ENCODE measurements at regions not wholly inside any gene's neighbourhood (a gene's known extent, or its start where the extent isn't known, plus 50 kb on each side); places are given as distances from the start of the nearest gene placed in this dataset.

- DNase-seq (ENCODE audit: low spot score): no peak
Observed at GRCh38 chr2:118520246-118520645, 327.2 kb downstream of the EN1 start.

- no peak for DNase-seq (ENCODE audit: low spot score)
Observed at GRCh38 chr2:118519511-118519910, 327.9 kb downstream of the EN1 start.

GRCh38 chr2:118510807-118511206 is 336.6 kb downstream of the EN1 start:
- no peak for DNase-seq (ENCODE audit: low spot score)

GRCh38 chr2:118509319-118510004 is 338.0 kb downstream of the EN1 start:
- no peak for DNase-seq (ENCODE audit: low spot score)

DNA sequence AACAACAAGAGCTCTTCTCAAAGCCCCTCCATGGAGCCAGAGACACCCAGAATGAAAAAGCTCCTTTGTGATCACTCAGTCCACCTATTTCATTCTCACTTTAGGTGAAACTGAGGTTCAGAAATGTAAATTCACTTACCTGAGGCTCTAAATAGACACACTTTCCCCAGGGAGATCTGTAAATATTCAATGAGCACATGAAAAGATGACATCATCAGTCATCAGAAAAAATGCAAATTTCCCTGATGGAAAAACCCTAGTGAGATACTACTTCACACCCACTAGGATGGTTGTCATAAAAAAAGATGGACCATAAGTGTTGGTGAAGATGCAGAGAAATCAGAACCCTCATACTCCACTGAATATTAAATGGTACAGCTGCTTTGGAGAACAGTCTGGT is 339.2 kb downstream of the EN1 start:
- no peak for DNase-seq (ENCODE audit: low spot score)

GRCh38 chr2:118505436-118505835 is 342.0 kb downstream of the EN1 start:
- no peak for DNase-seq (ENCODE audit: low spot score)

DNA sequence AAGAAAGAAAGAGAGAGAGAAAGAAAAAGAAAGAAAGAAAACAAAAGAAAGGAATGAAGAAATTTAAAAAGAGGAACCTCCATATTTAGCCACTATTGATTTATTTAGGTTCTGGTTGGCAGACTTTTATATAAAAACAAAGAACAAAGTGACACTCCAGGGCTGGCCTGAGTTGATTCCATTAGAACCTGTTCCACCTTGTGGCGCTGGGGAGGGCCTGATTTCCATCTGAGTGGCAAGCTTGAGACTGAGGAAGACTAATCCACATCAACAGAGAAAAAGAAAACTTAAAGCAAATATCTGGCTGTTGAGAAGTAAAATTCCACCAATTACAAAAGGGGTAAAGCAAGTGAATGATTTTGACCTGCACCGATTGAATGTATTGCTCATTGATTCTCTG is 345.3 kb downstream of the EN1 start:
- no peak for DNase-seq (ENCODE audit: low spot score)

DNA sequence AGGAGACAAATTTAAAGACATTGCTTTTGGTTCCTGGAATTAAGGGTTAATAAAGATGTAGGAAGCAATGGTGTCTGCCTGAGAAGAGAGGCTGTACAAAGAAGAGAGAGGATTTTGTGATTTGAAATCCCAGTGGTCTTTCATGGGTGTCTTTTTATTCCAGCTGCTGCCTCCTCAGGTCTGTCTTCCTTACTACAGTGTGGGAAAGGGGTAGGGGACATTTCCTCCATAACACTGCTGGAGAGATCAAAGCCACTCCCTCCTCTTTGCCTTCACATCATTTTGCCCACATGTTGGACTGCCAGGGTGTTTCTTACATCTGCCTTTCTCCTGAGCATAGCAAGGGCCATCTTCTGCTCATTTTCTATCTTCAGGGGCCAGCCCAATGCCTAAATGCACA is 348.5 kb downstream of the EN1 start:
- DNase-seq (ENCODE audit: low spot score): no peak

DNA sequence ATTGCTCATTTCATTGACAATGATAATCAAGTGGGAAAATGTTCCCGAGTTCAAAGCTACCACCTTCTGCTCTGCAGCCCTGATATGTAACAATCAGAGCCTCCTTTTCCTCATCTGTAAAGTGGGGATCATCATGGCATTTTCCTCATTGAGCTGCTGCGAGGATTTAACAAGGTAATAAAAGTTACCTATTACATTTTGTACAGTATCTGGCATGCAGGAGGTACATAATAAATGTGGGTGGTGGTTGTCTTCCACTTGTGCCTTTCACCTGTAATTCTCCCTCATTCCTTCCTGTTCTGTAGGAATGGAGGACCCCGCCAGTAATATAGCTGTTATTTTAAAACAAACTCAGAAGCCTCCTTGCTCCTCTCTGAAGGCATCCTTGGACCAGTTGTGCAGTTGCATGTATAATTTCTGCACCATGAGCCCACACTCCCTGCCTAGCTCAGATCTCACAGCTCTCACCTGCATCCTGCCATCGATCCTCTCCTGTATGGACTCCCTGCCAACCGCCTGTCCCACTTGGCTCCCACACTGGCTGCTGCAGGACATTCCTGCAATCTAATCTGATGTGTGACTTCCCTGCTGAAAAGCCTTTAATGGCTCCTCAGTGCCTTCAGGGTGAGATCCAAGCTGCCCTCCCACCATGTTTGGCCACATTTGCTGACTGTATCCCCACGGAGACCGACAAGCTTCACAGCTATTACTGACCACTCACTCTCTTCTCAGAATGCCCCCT is 350.4 kb downstream of the EN1 start:
- no peak for DNase-seq (ENCODE audit: low spot score)

DNA sequence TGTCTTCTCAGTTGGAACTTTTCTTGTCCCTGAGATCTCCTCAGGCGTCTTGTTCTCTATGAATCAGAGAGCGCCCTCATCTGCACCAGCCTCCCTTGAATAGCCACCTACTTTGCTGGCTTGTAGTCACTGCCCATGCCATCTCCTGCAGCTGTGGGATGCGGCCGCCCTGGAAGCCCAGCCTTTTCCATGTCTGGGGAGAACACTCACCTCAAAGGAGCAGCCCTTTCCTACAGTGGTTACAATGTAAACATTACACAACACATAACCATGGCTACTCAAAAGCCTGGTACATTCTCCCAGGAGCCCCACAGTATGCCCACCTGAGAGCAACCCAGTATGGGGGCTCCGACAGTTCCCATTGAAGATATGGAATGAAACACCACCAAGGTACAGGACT is 351.0 kb downstream of the EN1 start:
- DNase-seq (ENCODE audit: low spot score): no peak

DNA sequence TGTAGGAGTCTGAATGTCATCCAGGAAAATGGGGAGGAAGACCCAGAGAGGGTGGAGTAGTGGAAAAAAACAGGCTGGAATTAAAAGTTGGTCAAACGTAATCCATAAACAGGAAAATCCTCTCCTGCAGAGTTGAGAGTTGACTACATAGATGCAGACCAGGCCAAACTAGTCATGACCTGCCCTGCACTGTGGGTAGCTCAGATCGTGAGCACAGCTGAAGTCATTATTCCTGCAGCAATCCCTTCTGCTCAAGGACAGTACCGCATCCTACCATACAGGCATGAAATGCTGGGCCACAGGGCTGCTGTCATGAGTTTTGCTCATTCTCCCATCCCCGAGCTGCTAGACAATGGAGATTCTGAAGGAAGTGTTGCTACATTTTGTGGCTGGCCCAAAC is 352.2 kb downstream of the EN1 start:
- no peak for DNase-seq (ENCODE audit: low spot score)

DNA sequence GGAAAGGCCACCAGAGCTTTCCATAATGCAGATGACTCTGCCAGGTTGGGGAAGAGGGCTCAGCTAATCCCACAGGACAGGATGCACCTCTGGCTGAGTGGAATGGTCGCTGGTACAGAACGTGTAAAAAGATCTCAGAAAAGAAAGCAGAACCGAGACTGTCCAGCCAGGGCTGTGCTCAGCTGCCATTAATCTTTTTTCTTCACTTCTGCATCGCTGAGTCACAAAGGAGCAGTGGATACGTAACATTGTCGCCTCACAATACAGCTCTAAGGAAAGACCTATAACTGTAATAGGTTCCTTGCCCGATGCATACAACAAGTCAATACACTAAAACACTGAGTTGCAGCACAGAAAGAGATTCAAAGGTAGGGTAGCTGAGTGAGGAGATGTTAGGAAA is 354.2 kb downstream of the EN1 start:
- DNase-seq (ENCODE audit: low spot score): no peak

DNA sequence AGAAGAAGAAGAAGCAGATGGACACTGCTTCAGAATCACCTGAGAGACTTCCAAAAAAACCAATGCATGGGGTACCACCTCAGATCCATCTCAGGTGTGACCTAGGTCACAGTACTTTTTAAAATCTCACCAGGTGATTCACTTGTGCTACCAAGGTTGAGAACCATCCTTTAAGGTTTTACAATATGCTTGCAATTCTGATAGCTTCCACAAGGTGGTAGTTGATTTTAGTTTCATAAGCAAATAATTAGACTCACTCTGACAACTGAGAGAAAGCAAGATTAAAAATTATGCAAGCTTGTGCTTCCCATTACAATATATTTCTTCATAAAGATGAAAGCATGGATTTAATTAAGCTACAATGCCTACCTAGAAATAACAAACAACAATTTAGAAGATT is 355.1 kb downstream of the EN1 start:
- DNase-seq (ENCODE audit: low spot score): peak; percentile 60

GRCh38 chr2:118490330-118490729 is 357.1 kb downstream of the EN1 start:
- DNase-seq (ENCODE audit: low spot score): no peak

DNA sequence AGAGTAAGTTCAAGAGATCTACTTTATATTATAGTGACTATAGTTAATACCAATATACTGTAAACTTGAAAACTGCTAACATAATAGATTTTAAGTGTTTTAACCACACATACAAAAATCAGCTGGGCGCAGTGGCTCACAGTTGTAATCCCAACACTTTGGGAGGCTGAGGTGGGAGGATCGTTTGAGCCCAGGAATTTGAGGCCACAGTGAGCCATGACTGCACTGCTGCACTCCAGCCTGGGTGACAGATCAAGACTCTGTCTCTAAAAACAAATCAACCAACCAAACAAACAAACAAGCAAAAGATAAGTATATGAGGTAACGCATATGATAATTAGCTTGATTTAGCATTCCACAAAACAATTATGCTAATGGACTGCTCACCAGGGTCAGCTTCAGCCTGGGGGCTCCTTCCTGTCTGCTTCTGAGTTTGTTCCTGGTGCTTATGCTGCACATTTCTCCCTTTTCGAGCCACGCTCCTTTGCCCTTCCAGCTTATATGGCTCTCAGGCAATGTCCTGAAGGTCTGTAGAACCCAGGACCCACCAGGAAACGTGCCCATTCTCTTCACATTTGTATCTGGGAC is 357.6 kb downstream of the EN1 start:
- no peak for DNase-seq (ENCODE audit: low spot score)

GRCh38 chr2:118481299-118481698 is 366.1 kb downstream of the EN1 start:
- no peak for DNase-seq (ENCODE audit: low spot score)

DNA sequence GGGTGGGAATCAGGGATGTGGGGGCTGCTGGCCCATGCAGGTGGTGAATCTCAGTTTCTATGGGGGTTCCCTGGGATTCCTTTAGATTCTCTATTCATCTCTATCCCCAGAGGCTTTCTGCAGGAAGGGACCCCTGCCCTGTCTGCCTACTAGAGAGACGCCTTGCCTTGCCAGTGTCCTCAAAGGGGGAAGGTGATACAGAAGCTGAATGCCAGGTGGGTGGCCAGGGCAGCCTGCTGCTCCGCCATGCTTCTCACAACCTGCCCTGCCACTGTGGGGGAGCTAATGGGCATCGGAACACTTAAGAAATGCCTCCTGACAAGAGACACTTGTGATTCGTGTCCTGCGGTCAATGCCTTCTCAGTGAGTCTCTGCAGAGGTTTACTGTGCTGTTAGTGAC is 368.4 kb downstream of the EN1 start:
- no peak for DNase-seq (ENCODE audit: low spot score)

DNA sequence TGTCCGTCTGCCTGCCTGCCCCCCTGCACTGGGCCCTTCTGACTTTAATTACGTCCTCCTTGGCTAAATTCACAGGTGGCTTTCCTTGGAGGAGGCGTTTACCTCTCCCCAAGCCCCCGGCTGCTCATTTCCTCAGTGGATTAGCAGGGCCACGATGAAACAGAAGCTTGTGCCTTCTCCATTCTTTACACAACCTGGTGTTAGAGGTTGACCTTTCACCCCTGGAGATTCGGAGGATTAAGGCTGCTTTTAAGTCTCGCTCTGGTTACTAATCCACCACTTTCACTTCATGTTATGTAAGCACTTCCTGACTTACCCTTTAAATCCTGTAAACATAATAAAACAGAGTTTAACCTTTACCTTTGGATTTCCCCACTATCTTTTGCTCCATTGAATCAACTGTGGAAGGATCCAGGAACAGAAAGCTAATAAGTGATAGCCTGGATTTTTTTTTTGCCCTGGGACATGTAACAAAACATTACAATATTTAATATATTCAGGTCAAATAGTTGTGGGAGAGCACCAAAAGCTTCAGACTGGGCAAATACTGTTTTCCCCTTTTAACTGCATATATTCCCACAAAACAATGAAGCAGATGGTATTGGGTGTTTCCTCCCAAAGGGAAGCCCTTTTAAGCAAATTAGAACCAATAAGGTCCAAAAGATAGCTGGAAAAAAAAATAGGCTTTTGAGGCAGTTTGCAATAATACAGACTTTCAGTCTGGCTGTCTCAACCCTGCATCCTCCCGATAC is 370.2 kb downstream of the EN1 start:
- DNase-seq (ENCODE audit: low spot score): peak; percentile 20

GRCh38 chr2:118475622-118476205 is 371.7 kb downstream of the EN1 start:
- no peak for DNase-seq (ENCODE audit: low spot score)

DNA sequence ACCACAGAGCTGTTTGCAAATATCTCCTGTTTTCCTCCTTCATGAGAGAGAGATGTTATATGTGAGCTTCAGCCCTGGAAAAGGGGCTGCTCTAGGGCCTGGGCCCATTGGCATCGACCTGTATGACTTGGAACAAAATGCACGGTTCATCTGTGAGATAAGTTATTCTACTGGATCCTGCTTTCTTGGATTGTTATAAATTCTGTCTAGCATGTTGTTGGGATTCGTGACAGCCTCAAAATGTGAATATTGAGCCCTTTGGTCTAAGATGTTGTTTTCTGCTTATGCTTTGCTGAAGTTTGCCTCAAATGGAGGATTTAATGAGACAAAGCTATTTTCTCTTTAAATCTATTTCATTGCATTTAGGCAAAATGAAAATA is 372.9 kb downstream of the EN1 start:
- no peak for DNase-seq (ENCODE audit: low spot score)

- DNase-seq (ENCODE audit: low spot score): no peak
Observed at GRCh38 chr2:118473846-118474540, 373.5 kb downstream of the EN1 start.
